22Rv1 (cell line): ENCODE measurements at regions not wholly inside any gene's neighbourhood (a gene's known extent, or its start where the extent isn't known, plus 50 kb on each side); places are given as distances from the start of the nearest gene placed in this dataset.

Source experiments
- ZFX ChIP-seq: fragments of 450-650 bp; IDR thresholded peaks from 2 replicates; pipeline ENCODE4 v1.6.1; 2017; ENCODE audit warnings: antibody characterized with exemption, borderline replicate concordance
- TF ChIP-seq, protein P1 (sequence below): fragments of 450-650 bp; IDR thresholded peaks from 2 replicates; pipeline ENCODE4 v1.5.1; 2017; ENCODE audit warnings: mild to moderate bottlenecking

DNA sequence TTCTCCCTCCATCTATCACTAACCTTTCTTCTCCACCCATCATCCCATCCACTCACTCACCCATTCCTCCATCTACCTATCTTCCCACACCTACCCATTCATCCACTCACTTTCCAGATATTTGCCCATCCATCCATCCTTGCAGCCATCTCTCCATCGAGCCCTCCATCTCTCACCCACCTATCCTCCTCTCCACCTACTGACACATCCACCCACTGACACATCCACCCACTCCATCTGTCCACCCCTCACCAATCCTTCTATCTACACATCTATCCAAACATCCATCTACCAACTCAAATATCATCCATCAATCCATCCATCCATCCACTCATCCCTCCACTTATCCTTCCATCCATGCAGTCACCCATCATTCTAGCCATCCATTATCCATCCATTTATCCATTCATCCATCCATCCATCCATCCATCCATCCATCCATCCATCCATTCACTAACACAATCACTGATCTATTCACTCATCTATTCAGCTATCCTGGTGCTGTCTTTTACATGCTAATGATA is 68.9 kb upstream of the SPTLC1 start:
- TF ChIP-seq, protein P1, sequence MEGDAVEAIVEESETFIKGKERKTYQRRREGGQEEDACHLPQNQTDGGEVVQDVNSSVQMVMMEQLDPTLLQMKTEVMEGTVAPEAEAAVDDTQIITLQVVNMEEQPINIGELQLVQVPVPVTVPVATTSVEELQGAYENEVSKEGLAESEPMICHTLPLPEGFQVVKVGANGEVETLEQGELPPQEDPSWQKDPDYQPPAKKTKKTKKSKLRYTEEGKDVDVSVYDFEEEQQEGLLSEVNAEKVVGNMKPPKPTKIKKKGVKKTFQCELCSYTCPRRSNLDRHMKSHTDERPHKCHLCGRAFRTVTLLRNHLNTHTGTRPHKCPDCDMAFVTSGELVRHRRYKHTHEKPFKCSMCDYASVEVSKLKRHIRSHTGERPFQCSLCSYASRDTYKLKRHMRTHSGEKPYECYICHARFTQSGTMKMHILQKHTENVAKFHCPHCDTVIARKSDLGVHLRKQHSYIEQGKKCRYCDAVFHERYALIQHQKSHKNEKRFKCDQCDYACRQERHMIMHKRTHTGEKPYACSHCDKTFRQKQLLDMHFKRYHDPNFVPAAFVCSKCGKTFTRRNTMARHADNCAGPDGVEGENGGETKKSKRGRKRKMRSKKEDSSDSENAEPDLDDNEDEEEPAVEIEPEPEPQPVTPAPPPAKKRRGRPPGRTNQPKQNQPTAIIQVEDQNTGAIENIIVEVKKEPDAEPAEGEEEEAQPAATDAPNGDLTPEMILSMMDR = no peak
- TF ChIP-seq ZFX = no peak
